Lung (tissue), 11 donors: ENCODE measurements at regions not wholly inside any gene's neighbourhood (a gene's known extent, or its start where the extent isn't known, plus 50 kb on each side); places are given as distances from the start of the nearest gene placed in this dataset.

Source experiments
- ATAC-seq: fragments of 200-7000 bp; cut with Tn5 transposase; one replicate; pipeline ENCODE4 v1.9.1; 2020; ENCODE audit warnings: moderate number of reproducible peaks; ENCODE audit not compliant: insufficient read depth, low FRiP score
- DNase-seq, 3 donors: peaks; one replicate each; pipeline ENCODE4 v3.0.0-alpha.2; 2013 to 2017
- H3K27ac ChIP-seq, 2 donors: one replicate each; pipeline ENCODE4 v1.5.1; 2013; ENCODE audit warnings: mild to moderate bottlenecking in 2 of 2, moderate library complexity in 2 of 2, control low read depth in 1 of 2, inconsistent platforms in 1 of 2, low read depth in 1 of 2, low read length in 1 of 2
- H3K27me3 ChIP-seq, 3 donors: one replicate each; pipeline ENCODE4 v1.5.1; 2013; ENCODE audit warnings: low read length in 2 of 3; ENCODE audit not compliant: control insufficient read depth in 3 of 3, insufficient read depth in 3 of 3
- H3K36me3 ChIP-seq, 4 donors: one replicate each; pipeline ENCODE4 v1.5.1; 2013; ENCODE audit warnings: low read length in 4 of 4, mild to moderate bottlenecking in 1 of 4, moderate library complexity in 1 of 4; ENCODE audit not compliant: control insufficient read depth in 4 of 4, insufficient read depth in 4 of 4
- H3K4me1 ChIP-seq, 5 donors: one replicate each; pipeline ENCODE4 v1.5.1; 2013; ENCODE audit warnings: low read length in 5 of 5, mild to moderate bottlenecking in 2 of 5, moderate library complexity in 1 of 5; ENCODE audit not compliant: control insufficient read depth in 5 of 5, insufficient read depth in 5 of 5
- H3K4me3 ChIP-seq: one replicate; pipeline ENCODE4 v1.5.1; 2013; ENCODE audit warnings: mild to moderate bottlenecking, control low read depth, moderate library complexity
- H3K9ac ChIP-seq, 2 donors: one replicate each; pipeline ENCODE4 v1.5.1; 2013; ENCODE audit warnings: low read length in 2 of 2, control low read depth in 1 of 2; ENCODE audit not compliant: insufficient read depth in 1 of 2
- H3K9me3 ChIP-seq, 4 donors: one replicate each; pipeline ENCODE4 v1.5.1; 2013; ENCODE audit warnings: low read length in 3 of 4, mild to moderate bottlenecking in 1 of 4, moderate library complexity in 1 of 4; ENCODE audit not compliant: control insufficient read depth in 4 of 4, insufficient read depth in 3 of 4
- CTCF ChIP-seq: IDR thresholded peaks from 2 replicates; pipeline ENCODE4 v1.5.1; 2012; ENCODE audit warnings: mild to moderate bottlenecking; ENCODE audit errors: control extremely low read depth, extremely low read depth
- WGBS, 2 donors: extraction: QIAGEN DNeasy Blood & Tissue Kit; methylation state at CpG; one replicate each; pipeline ENCODE4 v1.1.7; 2013; 5-methylcytosine and 5-hydroxymethylcytosine counted together
- donor health status: control.
- donor health status: control.
- donor health status: Bipolar disorder and iron deficiency.
- donor health status: healthy.
- donor health status: DM: yes; HTN: yes; CAD: no.

DNA sequence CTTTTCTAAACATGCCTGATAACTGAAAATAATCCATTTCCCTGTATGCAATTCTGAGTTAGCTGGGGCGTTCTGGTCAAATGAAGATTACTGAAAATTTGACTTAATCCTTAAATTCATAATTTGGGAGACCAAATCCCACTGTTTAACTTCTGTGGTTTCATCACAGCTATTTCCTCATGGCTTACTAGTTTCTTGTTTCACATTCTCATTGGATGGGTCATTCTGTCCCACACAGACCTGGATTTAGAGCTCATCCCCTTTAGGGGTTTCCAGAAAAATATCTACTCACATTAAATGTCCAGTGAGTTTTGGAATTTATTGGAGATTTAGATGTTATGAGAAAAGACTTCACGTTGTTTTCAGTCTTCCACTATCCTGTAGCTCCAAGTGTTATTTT is 709.3 kb upstream of the KLHL1 start:
- no peak overlapping the region for H3K9ac ChIP-seq
- no peak for TF ChIP-seq CTCF
- peaks cover 0 to 3% (median 0%) of the 10 kb centered on the region in 4 donors for H3K9me3 ChIP-seq
- H3K27me3 ChIP-seq, result no peaks in the 10 kb centered on the region
- no peak overlapping the region for H3K27ac ChIP-seq
- peaks cover 0 to 1% (median 0%) of the 10 kb centered on the region in 5 donors for H3K4me1 ChIP-seq
- no peaks in the 10 kb centered on the region for H3K36me3 ChIP-seq
- no peak overlapping the region for H3K4me3 ChIP-seq
- no peak for DNase-seq
- 88 to 89% methylated on average over 2 of the region's 2 CpGs for WGBS, 2 donors
- no peak for ATAC-seq

DNA sequence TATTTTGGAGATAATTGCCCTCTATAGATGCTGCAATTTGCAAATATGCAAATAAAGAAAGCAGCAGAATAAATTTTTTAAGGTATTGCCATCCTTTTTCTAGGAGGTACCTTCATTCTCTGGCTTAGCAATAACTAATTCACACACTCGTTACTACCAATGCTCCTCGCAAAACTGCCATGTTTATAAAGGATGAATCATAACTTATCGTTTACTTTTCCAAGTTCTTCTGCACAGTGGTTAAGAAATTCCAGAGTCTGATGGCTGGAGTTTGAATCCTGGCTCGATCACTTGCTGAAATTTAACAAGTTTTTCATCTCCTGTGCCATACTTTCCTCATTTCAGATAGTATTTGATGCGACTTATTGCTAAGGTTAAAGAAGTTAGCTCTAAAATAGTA is 708.6 kb upstream of the KLHL1 start:
- Histone ChIP-seq H3K27ac (no peak overlapping the region), H3K27me3 (no peaks in the 10 kb centered on the region), H3K4me1 (peaks cover 0 to 1% (median 0%) of the 10 kb centered on the region in 5 donors), H3K36me3 (no peaks in the 10 kb centered on the region), H3K4me3 (no peak overlapping the region), H3K9me3 (peaks cover 0 to 3% (median 0%) of the 10 kb centered on the region in 4 donors), H3K9ac (no peak overlapping the region)
- WGBS, 2 donors, result 72 to 83% methylated on average over 5 of the region's 5 CpGs
- no peak for ATAC-seq
- TF ChIP-seq CTCF, result no peak
- no peak for DNase-seq

- Histone ChIP-seq H3K27me3 (no peaks in the 10 kb centered on the region), H3K36me3 (no peaks in the 10 kb centered on the region), H3K9me3 (peaks cover 0 to 5% (median 0%) of the 10 kb centered on the region in 4 donors), H3K9ac (no peak overlapping the region), H3K4me1 (peaks cover 0 to 1% (median 0%) of the 10 kb centered on the region in 5 donors), H3K4me3 (no peak overlapping the region), H3K27ac (no peak overlapping the region)
- DNase-seq (no peak), ATAC-seq (no peak)
- TF ChIP-seq CTCF, result no peak
- 57 to 68% methylated on average over 3 of the region's 3 CpGs for WGBS, 2 donors
Measured at GRCh38 chr13:70814684-70815083, 706.4 kb upstream of the KLHL1 start.

- no peak for DNase-seq
- ATAC-seq, result no peak
- Histone ChIP-seq H3K4me3 (no peak overlapping the region), H3K4me1 (peaks cover 0 to 1% (median 0%) of the 10 kb centered on the region in 5 donors), H3K36me3 (no peaks in the 10 kb centered on the region), H3K9ac (no peak overlapping the region), H3K27ac (no peak overlapping the region), H3K9me3 (peaks cover 0 to 7% (median 0%) of the 10 kb centered on the region in 4 donors), H3K27me3 (no peaks in the 10 kb centered on the region)
- TF ChIP-seq CTCF, result no peak
Measured at GRCh38 chr13:70812481-70812880, 704.2 kb upstream of the KLHL1 start.
